Endothelial cell of umbilical vein (primary cell): ENCODE measurements at regions not wholly inside any gene's neighbourhood (a gene's known extent, or its start where the extent isn't known, plus 50 kb on each side); places are given as distances from the start of the nearest gene placed in this dataset.

Experiments used
- BruUV-seq: library from RNA; stranded (reverse); fragments of 400-500 nt; replicated peaks from 2 replicates; lab custom pipeline; 2021; lab: Mats Ljungman, UMichigan
- CTCF ChIA-PET: fragments of 300-600, 350-600 bp; sonication (Branson Sonifier 250); formaldehyde crosslinking; loops from one replicate; lab custom pipeline; 2021; ENCODE audit warnings: antibody characterized with exemption, inconsistent platforms; lab: Charles Lee
- POLR2A ChIA-PET: fragments of 300-600, 350-600 bp; sonication (Branson Sonifier 250); formaldehyde crosslinking; loops from one replicate; lab custom pipeline; 2021; ENCODE audit warnings: antibody characterized with exemption, inconsistent platforms; lab: Charles Lee
- DNase-seq: peaks from one replicate; pipeline ENCODE4 v3.0.0-alpha.2; 2011; ENCODE audit warnings: low read depth, low spot score
- FAIRE-seq: peaks from 2 replicates; lab custom pipeline; 2011; peaks lifted over from hg19 to GRCh38; lab: Jason Lieb, UNC
- H2AFZ ChIP-seq: 2 replicates; pipeline ENCODE4 v1.6.0; 2012; ENCODE audit warnings: low read depth, low read length, control low read depth, inconsistent platforms
- H3K27ac ChIP-seq: 2 replicates; pipeline ENCODE4 v1.5.1; 2011; ENCODE audit warnings: low read depth, mild to moderate bottlenecking, control low read depth, low read length, moderate library complexity; ENCODE audit not compliant: insufficient read depth
- H3K27me3 ChIP-seq, 2 experiments: 2 replicates each; pipeline versions ENCODE4 v1.6.0 to v1.6.1; 2011; ENCODE audit warnings: low read length in 2 of 2, mixed read lengths in 1 of 2; ENCODE audit not compliant: control insufficient read depth in 2 of 2, insufficient read depth in 2 of 2
- H3K36me3 ChIP-seq, 2 experiments: 2 replicates in 1 of 2; 3 replicates in 1 of 2; pipeline ENCODE4 v1.5.1; 2011; ENCODE audit warnings: low read length in 2 of 2, mild to moderate bottlenecking in 1 of 2, moderate library complexity in 1 of 2; ENCODE audit not compliant: control insufficient read depth in 2 of 2, insufficient read depth in 2 of 2; ENCODE audit errors: extremely low read depth in 1 of 2
- H3K4me1 ChIP-seq: 3 replicates; pipeline ENCODE4 v1.5.1; 2011; ENCODE audit warnings: mild to moderate bottlenecking, low read length; ENCODE audit not compliant: control insufficient read depth, insufficient read depth; ENCODE audit errors: extremely low read depth
- H3K4me2 ChIP-seq: 2 replicates; pipeline ENCODE4 v1.6.1; 2011; ENCODE audit warnings: low read length, control low read depth, mixed read lengths; ENCODE audit not compliant: insufficient read depth
- H3K4me3 ChIP-seq, 3 experiments: fragments of 200-600 bp in 1 of 3; sonication (generic), shearing (Covaris generic) in 1 of 3; replicated peaks in 1 of 3; 2 replicates each; pipeline ENCODE4 v1.5.1; 2011 to 2016; ENCODE audit warnings: control low read depth in 3 of 3, low read length in 3 of 3, mild to moderate bottlenecking in 2 of 3, inconsistent platforms in 1 of 3, low read depth in 1 of 3, moderate library complexity in 1 of 3; ENCODE audit not compliant: insufficient read depth in 1 of 3
- H3K79me2 ChIP-seq: 2 replicates; pipeline ENCODE4 v1.6.0; 2012; ENCODE audit warnings: low read length, inconsistent platforms; ENCODE audit not compliant: control insufficient read depth, insufficient read depth
- H3K9ac ChIP-seq: replicated peaks from 2 replicates; pipeline ENCODE3; 2011; ENCODE audit warnings: low read length, control low read depth; ENCODE audit not compliant: insufficient read depth; ENCODE audit errors: extremely low read depth
- H3K9me1 ChIP-seq: replicated peaks from 3 replicates; pipeline ENCODE4 v1.6.0; 2011; ENCODE audit warnings: mild to moderate bottlenecking, low read length; ENCODE audit not compliant: control insufficient read depth, insufficient read depth; ENCODE audit errors: extremely low read depth
- H3K9me3 ChIP-seq: replicated peaks from 2 replicates; pipeline ENCODE4 v1.5.1; 2012; ENCODE audit warnings: low read length, inconsistent platforms; ENCODE audit not compliant: control insufficient read depth, insufficient read depth
- H4K20me1 ChIP-seq: replicated peaks from 2 replicates; pipeline ENCODE3; 2011; ENCODE audit warnings: mild to moderate bottlenecking, low read length; ENCODE audit not compliant: control insufficient read depth, insufficient read depth; ENCODE audit errors: extremely low read depth
- CTCF ChIP-seq, 2 donors: IDR thresholded peaks; 1 replicate in 1 of 2; 2 replicates in 1 of 2; pipeline ENCODE4 v1.5.1; 2011; ENCODE audit warnings: low read length in 2 of 2, mild to moderate bottlenecking in 2 of 2, moderate library complexity in 2 of 2, control low read depth in 1 of 2, inconsistent platforms in 1 of 2, low read depth in 1 of 2; ENCODE audit not compliant: insufficient read depth in 1 of 2; ENCODE audit errors: extremely low read depth in 1 of 2
- EZH2 ChIP-seq: IDR thresholded peaks from 2 replicates; pipeline ENCODE4 v1.6.1; 2012; ENCODE audit warnings: borderline replicate concordance, low read depth, mild to moderate bottlenecking, moderate library complexity, low read length, inconsistent platforms; ENCODE audit not compliant: severe bottlenecking
- FOS ChIP-seq: IDR thresholded peaks from 2 replicates; pipeline ENCODE4 v1.6.1; 2011; ENCODE audit warnings: mild to moderate bottlenecking, low read length, moderate library complexity, borderline replicate concordance; ENCODE audit not compliant: insufficient read depth
- GATA2 ChIP-seq: IDR thresholded peaks from 2 replicates; pipeline ENCODE4 v1.7.0; 2011; ENCODE audit warnings: low read depth, mild to moderate bottlenecking, moderate library complexity, mixed read lengths, low read length; ENCODE audit not compliant: insufficient read length, insufficient read depth
- JUN ChIP-seq: IDR thresholded peaks from 2 replicates; pipeline ENCODE4 v1.6.1; 2011; ENCODE audit warnings: borderline replicate concordance, low read depth; ENCODE audit not compliant: insufficient read length, insufficient read depth
- MAX ChIP-seq: IDR thresholded peaks from 2 replicates; pipeline ENCODE4 v1.6.1; 2011; ENCODE audit not compliant: insufficient read depth, insufficient read length
- MYC ChIP-seq: IDR thresholded peaks from one replicate; pipeline ENCODE4 v1.6.1; 2011; ENCODE audit warnings: mild to moderate bottlenecking, low read depth, low read length
- POLR2A ChIP-seq: IDR thresholded peaks from 2 replicates; pipeline ENCODE4 v1.6.1; 2012; ENCODE audit warnings: low read depth, mild to moderate bottlenecking, control low read depth, low read length
- POLR2AphosphoS5 ChIP-seq: IDR thresholded peaks from 2 replicates; pipeline ENCODE4 v1.6.1; 2012; ENCODE audit warnings: low read depth, mild to moderate bottlenecking, control low read depth, low read length, moderate library complexity; ENCODE audit not compliant: insufficient read depth
- dilution Hi-C: fragments of 300-500 bp; cut with MboI; formaldehyde crosslinking; loops from one replicate; pipeline ENCODE4 v1.15.0; 2019; ENCODE audit warnings: low sequenced_read_pairs; ENCODE audit not compliant: extremely low pct_ligation_motif_present
- intact Hi-C: fragments of 100-400 bp; cut with micrococcal nuclease; formaldehyde crosslinking; loops from one replicate; pipeline ENCODE4 v1.10.0; 2022

- CTCF ChIA-PET: no interaction called here
- intact Hi-C loops: no loop called here
- H2AFZ ChIP-seq: no peak overlapping the region
- no peaks in the 10 kb centered on the region for H3K4me1 ChIP-seq
- H3K27me3 ChIP-seq: no peaks in the 10 kb centered on the region
- POLR2A ChIA-PET: no interaction called here
- no TSS peak for BruUV-seq
- H3K9ac ChIP-seq: no peak overlapping the region
- H3K36me3 ChIP-seq: no peaks in the 10 kb centered on the region
- dilution Hi-C loops: no loop called here
- FAIRE-seq (no peak), DNase-seq (no peak)
- TF ChIP-seq EZH2 (no peak), GATA2 (no peak), MYC (no peak), MAX (no peak), FOS (no peak), CTCF (IDR thresholded peaks at IDR 0.05; ENCODE audit: extremely low read depth in 1 of 2, insufficient read depth in 1 of 2, low read depth in 1 of 2, low read length in 2 of 2) (no peak), POLR2AphosphoS5 (no peak), JUN (no peak), POLR2A (no peak)
- no peak overlapping the region for H3K4me2 ChIP-seq
- no peaks in the 10 kb centered on the region for H4K20me1 ChIP-seq
- H3K9me3 ChIP-seq: no peaks in the 10 kb centered on the region
- no peak overlapping the region for H3K27ac ChIP-seq
- no peaks in the 10 kb centered on the region for H3K9me1 ChIP-seq
- no peak overlapping the region for H3K4me3 ChIP-seq
- H3K79me2 ChIP-seq: no peaks in the 10 kb centered on the region
Measured at GRCh38 chrX:6660567-6661264, 125.8 kb upstream of the VCX3A start.
